Large intestine (tissue), 3 donors: ENCODE measurements at regions not wholly inside any gene's neighbourhood (a gene's known extent, or its start where the extent isn't known, plus 50 kb on each side); places are given as distances from the start of the nearest gene placed in this dataset.
A peak's percentile ranks its signal among the peaks of the same experiment; 100 is the strongest.
"Not testable (repeated sequence)": the region's sequence is repeated elsewhere in the genome, so short reads cannot be mapped to it uniquely, and the experiment has no call there.

Source experiments
- DNase-seq, 2 donors: peaks; one replicate each; pipeline versions ENCODE4 v3.0.0 to v3.0.0-alpha.2; 2013
- H3K27ac ChIP-seq: one replicate; pipeline ENCODE4 v1.5.1; 2013; ENCODE audit warnings: low read length
- H3K27me3 ChIP-seq: 2 replicates; pipeline ENCODE4 v1.6.1; 2013; ENCODE audit warnings: low read length; ENCODE audit not compliant: control insufficient read depth, insufficient read depth
- H3K36me3 ChIP-seq: 2 replicates; pipeline ENCODE4 v1.6.1; 2013; ENCODE audit warnings: low read length; ENCODE audit not compliant: control insufficient read depth, insufficient read depth
- H3K4me1 ChIP-seq: one replicate; pipeline ENCODE4 v1.6.1; 2013; ENCODE audit warnings: low read length; ENCODE audit not compliant: control insufficient read depth, insufficient read depth
- H3K4me3 ChIP-seq: one replicate; pipeline ENCODE4 v1.5.1; 2013; ENCODE audit warnings: low read length
- H3K9me3 ChIP-seq: one replicate; pipeline ENCODE4 v1.6.1; 2013; ENCODE audit warnings: mild to moderate bottlenecking, low read depth, low read length, moderate library complexity; ENCODE audit not compliant: control insufficient read depth
- WGBS: methylation state at CpG from one replicate; pipeline ENCODE4 v1.1.5; 2013; ENCODE audit warnings: low lambda C conversion rate; ENCODE audit not compliant: insufficient coverage; 5-methylcytosine and 5-hydroxymethylcytosine counted together

DNA sequence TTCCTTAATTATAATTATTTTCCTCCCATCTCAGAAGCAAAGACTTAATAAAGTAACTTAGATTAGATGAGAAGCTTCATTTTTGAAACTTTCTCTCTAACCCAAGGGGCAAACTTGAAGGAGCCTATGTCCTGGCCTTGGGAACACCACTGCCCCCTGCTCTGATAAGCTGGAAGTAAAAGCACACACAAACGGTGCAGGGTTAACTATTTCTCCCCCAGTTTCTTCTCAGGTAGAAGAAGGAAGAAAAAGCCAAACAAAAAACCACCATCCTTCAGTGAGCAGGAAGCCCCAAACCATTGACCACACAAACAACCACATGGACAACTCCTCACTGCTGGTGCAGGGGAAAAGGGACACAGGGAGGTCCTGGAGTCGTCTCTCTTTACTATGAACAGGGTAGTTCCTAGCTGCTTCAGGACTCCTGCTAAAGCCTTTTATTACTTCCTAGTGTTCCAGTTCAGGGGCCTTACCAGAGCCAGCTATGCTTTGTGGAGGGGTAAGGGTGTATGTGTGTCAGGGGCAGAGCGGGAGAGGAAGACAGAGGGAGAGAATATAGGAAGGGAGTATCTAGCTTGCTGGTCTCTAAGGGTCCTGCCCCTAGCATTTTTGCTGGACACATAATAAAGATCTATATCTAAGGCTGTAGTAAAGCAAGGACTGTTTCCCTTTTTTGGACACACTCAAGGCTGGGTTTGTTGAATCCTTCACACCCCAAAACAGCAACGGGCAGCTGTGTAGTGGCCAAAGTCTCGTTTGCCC lies 94.0 kb upstream of the UMPS start:
- H3K4me3 ChIP-seq, result no peak overlapping the region
- no peaks in the 10 kb centered on the region for H3K27me3 ChIP-seq
- peaks cover 62% of the 10 kb centered on the region for H3K4me1 ChIP-seq
- no peaks in the 10 kb centered on the region for H3K9me3 ChIP-seq
- peak in 1 of 2 donors; percentile 60 for DNase-seq
- 0% methylated on average over 1 of the region's 5 CpGs for WGBS
- H3K27ac ChIP-seq, result peak overlapping the region; percentile 98
- peaks cover 17% of the 10 kb centered on the region for H3K36me3 ChIP-seq

DNA sequence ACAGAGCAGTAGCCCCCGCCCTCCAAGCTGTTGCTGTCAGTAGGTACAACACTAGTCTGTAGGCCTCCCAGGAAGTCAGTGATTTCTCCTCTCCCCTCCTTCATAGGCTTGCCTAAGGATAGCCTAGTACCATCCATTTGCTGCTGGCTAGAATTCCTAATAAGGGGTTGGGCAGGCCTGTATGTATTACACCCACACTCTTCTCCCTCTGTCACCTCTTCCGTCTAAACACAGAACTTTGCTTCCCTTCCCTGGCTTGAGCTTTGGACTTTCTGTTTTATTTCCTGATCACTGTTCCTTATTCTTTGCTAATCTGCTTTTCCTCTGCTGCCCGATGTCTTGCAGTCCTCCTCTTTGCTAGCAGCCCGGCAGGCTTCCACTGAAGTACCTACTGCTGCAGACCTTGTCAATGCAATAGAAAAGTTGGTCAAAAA lies 93.4 kb upstream of the UMPS start:
- Histone ChIP-seq H3K36me3 (peaks cover 17% of the 10 kb centered on the region), H3K27ac (peak overlapping the region; percentile 98), H3K4me3 (peak overlapping the region; percentile 45), H3K4me1 (peaks cover 60% of the 10 kb centered on the region), H3K27me3 (no peaks in the 10 kb centered on the region), H3K9me3 (no peaks in the 10 kb centered on the region)
- DNase-seq, result peak; percentile 82 to 93
- no CpG with 5 or more reads among the region's 4 CpGs for WGBS

DNA sequence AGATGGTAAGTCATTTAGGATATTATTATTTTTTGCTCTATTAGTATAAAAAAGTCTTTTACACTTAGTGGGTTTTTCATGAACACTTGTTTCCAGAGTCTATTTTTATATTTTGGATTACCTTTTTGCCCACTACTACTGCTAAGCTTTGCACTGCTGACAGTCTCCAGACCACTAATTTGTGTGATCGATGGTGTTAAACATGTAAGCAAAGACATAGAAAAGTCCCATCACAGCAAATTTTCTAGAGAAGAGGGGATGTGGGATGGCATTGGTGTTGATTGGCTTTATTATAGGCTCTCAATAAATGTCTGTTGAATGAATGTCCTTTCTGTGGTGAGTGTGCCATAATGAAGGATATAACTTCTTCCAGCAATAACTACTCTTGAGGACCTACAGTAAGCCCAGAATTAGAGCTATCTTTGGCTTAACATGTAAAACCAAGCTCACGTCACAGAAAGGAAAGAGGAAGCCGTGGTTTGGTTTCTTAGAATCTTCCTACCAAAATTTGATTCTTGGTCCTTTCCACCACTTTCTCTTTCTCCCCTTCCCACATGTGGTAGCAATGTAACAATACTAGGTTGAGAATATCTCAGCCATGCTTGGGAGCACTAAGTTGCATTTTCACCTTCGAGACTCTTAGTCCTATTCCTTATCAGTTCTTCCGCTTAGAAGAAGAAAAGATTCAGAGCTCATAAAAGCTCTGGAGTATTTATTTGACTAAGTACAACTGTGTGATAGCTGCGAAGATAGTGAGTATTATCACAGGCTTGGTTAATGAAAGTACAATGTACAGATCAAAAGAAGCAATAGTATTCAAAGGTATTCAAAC lies 90.6 kb upstream of the UMPS start:
- 69% methylated on average over 2 of the region's 6 CpGs for WGBS
- Histone ChIP-seq H3K4me1 (peaks cover 49% of the 10 kb centered on the region), H3K27ac (peak overlapping the region; percentile 98), H3K9me3 (no peaks in the 10 kb centered on the region), H3K36me3 (peaks cover 4% of the 10 kb centered on the region), H3K27me3 (no peaks in the 10 kb centered on the region), H3K4me3 (peak overlapping the region; percentile 45)
- peak; percentile 71 to 91 for DNase-seq

DNA sequence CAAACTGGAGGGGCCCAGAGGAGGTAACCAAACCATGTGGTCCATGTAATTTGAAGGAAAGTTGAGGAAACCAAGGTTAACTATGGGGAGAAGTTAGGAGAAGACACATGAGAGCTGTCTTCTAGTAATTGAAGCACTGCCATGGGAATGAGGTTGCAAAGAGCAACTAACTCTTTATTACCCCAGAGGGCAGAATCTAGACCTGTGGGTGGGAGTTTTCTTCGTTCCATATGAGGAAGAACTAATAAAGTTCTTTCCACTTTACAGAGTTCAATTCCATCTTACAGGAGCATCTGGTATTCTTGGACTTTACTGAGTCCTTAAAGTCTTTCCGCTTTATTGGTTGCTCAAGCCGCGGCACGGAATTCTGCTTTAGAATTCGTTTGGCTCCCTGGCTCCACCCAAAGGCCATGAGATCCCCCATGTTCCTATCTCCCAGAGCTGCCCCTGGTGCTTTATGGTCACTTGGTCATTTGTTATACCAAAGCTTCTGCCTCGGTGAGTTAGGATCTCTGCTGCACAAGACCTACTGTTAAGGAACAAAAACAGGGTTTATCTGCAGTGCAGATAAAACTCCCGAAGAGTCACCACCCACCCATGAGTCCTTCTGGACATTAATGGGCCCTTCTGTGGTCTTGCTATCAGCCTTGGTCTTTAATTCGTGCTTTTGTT lies 89.5 kb upstream of the UMPS start:
- 40% methylated on average over 1 of the region's 9 CpGs for WGBS
- Histone ChIP-seq H3K27me3 (no peaks in the 10 kb centered on the region), H3K4me3 (no peak overlapping the region), H3K36me3 (peaks cover 4% of the 10 kb centered on the region), H3K4me1 (peaks cover 38% of the 10 kb centered on the region), H3K9me3 (no peaks in the 10 kb centered on the region), H3K27ac (peak overlapping the region; percentile 98)
- DNase-seq, result peak in 1 of 2 donors; percentile 68

DNA sequence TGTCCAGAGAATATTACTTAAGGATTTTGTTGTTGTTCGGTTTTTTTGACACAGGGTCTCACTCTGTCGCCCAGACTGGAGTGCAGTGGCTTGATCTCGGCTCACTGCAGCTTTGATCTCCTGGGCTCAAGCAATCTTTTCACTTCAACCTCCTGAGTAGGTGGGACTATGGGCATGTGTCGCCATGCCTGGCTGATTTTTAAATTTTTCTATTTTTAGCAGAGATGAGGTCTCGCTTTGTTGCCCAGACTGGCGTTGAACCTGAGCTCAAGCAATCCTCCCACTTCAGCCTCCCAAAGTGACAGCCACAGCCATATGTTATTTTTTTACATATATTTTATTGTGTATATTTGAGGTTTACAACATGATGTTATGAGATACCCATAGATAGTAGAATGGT lies 86.8 kb upstream of the UMPS start:
- WGBS, result 100% methylated on average over 2 of the region's 6 CpGs

DNA sequence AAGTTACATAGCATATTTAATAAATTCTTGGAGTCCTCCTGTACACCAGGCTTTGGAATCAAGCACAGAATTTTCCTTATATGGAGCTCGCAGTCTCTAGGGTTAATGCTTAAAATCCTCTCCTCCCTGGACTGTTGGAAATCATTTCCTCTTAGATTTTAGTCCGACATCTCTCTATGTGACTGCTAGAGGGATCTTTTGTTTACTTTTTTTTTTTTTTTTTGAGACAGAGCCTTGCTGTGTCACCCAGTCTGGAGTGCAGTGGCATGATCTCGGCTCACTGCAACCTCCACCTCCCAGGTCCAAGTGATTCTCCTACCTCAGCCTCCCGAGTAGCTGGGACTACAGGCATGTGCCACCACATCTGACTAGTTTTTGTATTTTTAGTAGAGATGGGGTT lies 84.1 kb upstream of the UMPS start:
- no CpG with 5 or more reads among the region's 4 CpGs for WGBS
- DNase-seq, result not testable (repeated sequence)

More for the DNA sequence above, 86.8 kb upstream of the UMPS start:
- H3K9me3 ChIP-seq, result no peaks in the 10 kb centered on the region
- no peak overlapping the region for H3K4me3 ChIP-seq
- H3K36me3 ChIP-seq, result peaks cover 19% of the 10 kb centered on the region
- H3K4me1 ChIP-seq, result peaks cover 27% of the 10 kb centered on the region
- no peak overlapping the region for H3K27ac ChIP-seq
- H3K27me3 ChIP-seq, result no peaks in the 10 kb centered on the region
- DNase-seq, result no peak

DNA sequence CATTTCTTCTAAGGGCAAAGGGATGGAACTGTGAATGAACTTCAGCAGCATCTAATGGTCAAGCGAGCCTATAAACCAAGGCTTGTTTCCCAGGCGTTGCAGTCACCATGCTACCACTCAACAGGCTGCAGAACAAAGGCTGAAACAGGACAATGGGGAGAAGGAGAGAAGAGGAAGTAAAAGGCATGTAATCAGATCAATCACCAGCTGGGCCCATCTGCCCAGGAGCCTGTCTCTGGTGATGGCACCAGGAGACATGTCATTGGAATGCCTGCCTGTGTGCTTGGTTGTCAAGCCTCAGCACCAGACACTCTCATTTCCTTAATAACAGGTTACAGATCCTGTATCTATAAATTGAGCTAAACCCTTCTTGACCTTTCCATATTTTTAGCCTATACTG lies 81.7 kb upstream of the UMPS start:
- H3K9me3 ChIP-seq, result no peaks in the 10 kb centered on the region
- no CpG with 5 or more reads among the region's 2 CpGs for WGBS
- peaks cover 45% of the 10 kb centered on the region for H3K36me3 ChIP-seq

More for the DNA sequence above, 84.1 kb upstream of the UMPS start:
- not testable (repeated sequence) for H3K9me3 ChIP-seq, H3K4me1 ChIP-seq, H3K27me3 ChIP-seq, H3K4me3 ChIP-seq, H3K27ac ChIP-seq
- peaks cover 36% of the 10 kb centered on the region for H3K36me3 ChIP-seq

DNA sequence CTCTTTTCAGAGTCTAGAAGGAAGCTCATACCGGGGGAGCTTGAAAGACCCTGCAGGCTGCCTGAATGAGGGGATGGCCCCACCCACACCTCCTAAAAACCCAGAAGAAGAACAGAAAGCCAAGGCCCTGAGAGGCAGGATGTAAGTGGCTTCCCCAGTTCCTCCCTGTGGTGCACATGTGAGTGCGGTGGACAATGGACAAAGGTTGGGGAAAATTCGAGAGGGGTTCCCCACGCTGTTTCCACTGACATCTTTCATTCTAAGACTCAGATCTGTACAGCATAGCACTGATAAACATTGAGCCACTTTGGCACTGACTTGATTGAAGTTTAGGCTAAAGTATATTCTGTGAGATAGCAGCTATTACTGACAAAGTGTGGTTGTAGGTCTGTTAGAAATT lies 79.5 kb upstream of the UMPS start:
- Histone ChIP-seq H3K4me3 (no peak overlapping the region), H3K27ac (no peak overlapping the region), H3K27me3 (no peaks in the 10 kb centered on the region), H3K9me3 (no peaks in the 10 kb centered on the region), H3K36me3 (peaks cover 57% of the 10 kb centered on the region), H3K4me1 (peaks cover 18% of the 10 kb centered on the region)
- no CpG with 5 or more reads among the region's 4 CpGs for WGBS
- DNase-seq, result no peak

More for the DNA sequence above, 81.7 kb upstream of the UMPS start:
- Histone ChIP-seq H3K27me3 (no peaks in the 10 kb centered on the region), H3K4me1 (peaks cover 2% of the 10 kb centered on the region), H3K27ac (no peak overlapping the region), H3K4me3 (no peak overlapping the region)
- DNase-seq, result no peak

DNA sequence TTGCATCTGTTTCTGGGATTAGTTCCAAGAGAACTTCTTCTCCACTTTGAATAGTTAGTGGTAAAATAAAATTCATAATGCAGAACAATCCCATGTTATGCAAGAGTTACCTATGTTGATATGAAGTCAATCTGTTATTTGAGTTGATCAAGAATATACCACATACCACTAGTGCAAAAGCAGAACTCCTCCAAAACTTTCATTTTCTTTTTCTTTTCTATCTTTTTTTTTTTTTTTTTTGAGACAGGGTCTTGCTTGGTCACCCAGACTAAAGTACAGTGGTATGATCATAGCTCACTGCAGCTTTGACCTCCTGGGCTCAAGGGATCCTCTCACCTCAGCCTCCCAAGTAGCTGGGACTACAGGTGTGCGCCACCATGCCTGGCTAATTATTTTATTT lies 78.8 kb upstream of the UMPS start:
- Histone ChIP-seq H3K36me3 (peaks cover 60% of the 10 kb centered on the region), H3K4me1 (peaks cover 18% of the 10 kb centered on the region)
- H3K27ac ChIP-seq, H3K4me3 ChIP-seq, DNase-seq, H3K9me3 ChIP-seq, H3K27me3 ChIP-seq: not testable (repeated sequence)
- no CpG with 5 or more reads among the region's 1 CpG for WGBS

DNA sequence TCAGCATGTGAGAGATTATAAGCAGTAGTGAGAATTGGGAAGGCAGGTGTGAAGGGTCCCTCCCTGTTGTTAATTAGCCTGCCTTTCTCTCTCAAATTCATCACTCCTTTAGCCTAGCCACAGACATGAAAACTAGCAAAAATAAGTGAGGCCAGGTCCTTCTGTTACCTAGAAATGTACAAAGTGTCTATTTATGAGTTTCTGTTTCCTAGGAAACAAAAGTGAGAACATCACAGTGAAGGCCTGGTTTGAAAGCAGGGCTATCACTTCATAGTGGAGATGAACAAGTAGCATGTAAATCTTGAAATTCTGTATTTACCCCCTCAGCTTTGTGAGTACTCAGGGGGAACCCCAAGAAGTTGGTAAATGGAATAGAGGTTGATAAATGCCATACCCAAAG lies 78.2 kb upstream of the UMPS start:
- H3K4me3 ChIP-seq, result no peak overlapping the region
- H3K27me3 ChIP-seq, result no peaks in the 10 kb centered on the region
- peaks cover 18% of the 10 kb centered on the region for H3K4me1 ChIP-seq
- H3K36me3 ChIP-seq, result peaks cover 64% of the 10 kb centered on the region
- no peak overlapping the region for H3K27ac ChIP-seq
- DNase-seq, result no peak
- H3K9me3 ChIP-seq, result no peaks in the 10 kb centered on the region
